SH-SY5Y (cell line): ENCODE measurements at regions not wholly inside any gene's neighbourhood (a gene's known extent, or its start where the extent isn't known, plus 50 kb on each side); places are given as distances from the start of the nearest gene placed in this dataset.

Experiments used
- GATA2 ChIP-seq: IDR thresholded peaks from 2 replicates; pipeline ENCODE4 v1.6.1; 2011; ENCODE audit warnings: mild to moderate bottlenecking, low read depth, low read length
- GATA3 ChIP-seq: IDR thresholded peaks from 2 replicates; pipeline ENCODE4 v1.6.1; 2011; ENCODE audit warnings: low read depth, mild to moderate bottlenecking, low read length, moderate library complexity

DNA sequence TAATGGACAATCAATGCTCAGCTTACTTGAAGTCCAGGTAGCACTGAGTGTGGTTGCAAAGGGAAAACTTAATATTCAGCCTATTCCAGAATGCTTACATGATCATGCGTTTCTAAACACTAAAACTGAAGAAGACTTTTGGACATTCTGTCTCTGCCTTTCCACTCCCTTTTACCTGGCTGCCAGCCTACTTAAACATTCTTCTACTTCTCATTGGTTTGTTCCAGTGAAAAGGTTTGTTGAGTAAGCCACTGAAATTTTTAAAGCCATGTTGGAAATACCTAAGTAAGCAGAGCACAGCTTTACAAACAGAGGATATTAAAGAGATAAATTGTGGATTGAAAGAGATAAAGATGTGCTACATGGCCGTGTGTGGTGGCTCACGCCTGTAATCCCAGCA lies 1280.8 kb upstream of the AUTS2 start:
- TF ChIP-seq GATA3 (no peak), GATA2 (no peak)
